ENCODE measurements at regions not wholly inside any gene's neighbourhood (a gene's known extent, or its start where the extent isn't known, plus 50 kb on each side); places are given as distances from the start of the nearest gene placed in this dataset.

DNA sequence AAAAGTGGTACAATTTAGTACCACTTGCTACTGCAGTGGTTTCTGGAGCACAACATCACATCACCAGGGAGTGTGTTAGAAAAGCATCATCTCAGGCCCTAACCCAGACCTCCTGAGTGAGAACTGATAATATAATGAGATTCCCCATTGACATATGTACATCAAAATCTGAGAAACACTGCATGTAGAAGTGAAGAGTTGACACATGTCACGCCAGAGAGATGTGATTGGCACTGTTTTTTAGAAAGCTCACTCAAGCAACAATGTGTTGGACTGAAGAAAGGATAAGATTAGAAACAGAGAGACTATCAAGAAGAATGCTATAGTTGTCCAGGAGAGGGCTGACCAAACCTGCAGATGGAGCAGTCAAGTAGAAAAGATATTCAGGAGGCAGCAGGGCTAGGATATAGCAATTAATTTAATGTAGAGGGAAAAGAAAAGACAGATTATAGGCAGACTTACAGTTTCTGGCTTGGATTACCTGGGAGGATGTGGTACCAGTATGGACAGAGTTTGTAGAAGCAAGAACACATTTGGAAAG lies 324.4 kb upstream of the ADAMTSL1 start:
- H3K27me3 ChIP-seq (replicated peaks; ENCODE audit: control insufficient read depth, insufficient read depth, low read length) = no peaks in the 10 kb centered on the region
- H3K4me1 ChIP-seq = peaks cover 4% of the 10 kb centered on the region; the same call in 1 of the 2 replicates
- CTCF ChIA-PET = interaction anchor here (0.6 kb wide), 1 partner anchor 313 kb away, joined by 4 read pairs; no protein-coding TSS in a partner anchor
- Mint-ChIP-seq H3K4me1 (ENCODE audit: low read depth, unreplicated experiment) (no peaks in the 10 kb centered on the region), H3K36me3 (ENCODE audit: insufficient read depth, unreplicated experiment) (no peaks in the 10 kb centered on the region), H3K27ac (ENCODE audit: unreplicated experiment) (no peak overlapping the region), H3K4me3 (ENCODE audit: unreplicated experiment) (no peak overlapping the region), H3K27me3 (ENCODE audit: insufficient read depth, unreplicated experiment) (no peaks in the 10 kb centered on the region), H3K9me3 (ENCODE audit: unreplicated experiment) (no peaks in the 10 kb centered on the region)
- peak in 1 of 2 experiments; percentile 2 for TF ChIP-seq CTCF (IDR thresholded peaks at IDR 0.05; ENCODE audit: insufficient read depth in 1 of 2, low read depth in 1 of 2, low read length in 1 of 2, severe bottlenecking in 1 of 2, unreplicated experiment in 1 of 2)
- no peaks in the 10 kb centered on the region for H3K36me3 ChIP-seq (ENCODE audit: control insufficient read depth, insufficient read depth, low read length)
- no peaks in the 10 kb centered on the region for H3K9me3 ChIP-seq
- POLR2A ChIA-PET = no interaction called here
- BruUV-seq (replicated peaks) = no TSS peak
- H3K4me3 ChIP-seq (ENCODE audit: low read depth, low read length) = no peak overlapping the region
- intact Hi-C loops (cut with micrococcal nuclease; ENCODE audit: unreplicated experiment) = loop anchor here (1.0 kb wide), 2 partner anchors 59 to 64 kb away; no protein-coding TSS in a partner anchor
- no peak for DNase-seq

DNA sequence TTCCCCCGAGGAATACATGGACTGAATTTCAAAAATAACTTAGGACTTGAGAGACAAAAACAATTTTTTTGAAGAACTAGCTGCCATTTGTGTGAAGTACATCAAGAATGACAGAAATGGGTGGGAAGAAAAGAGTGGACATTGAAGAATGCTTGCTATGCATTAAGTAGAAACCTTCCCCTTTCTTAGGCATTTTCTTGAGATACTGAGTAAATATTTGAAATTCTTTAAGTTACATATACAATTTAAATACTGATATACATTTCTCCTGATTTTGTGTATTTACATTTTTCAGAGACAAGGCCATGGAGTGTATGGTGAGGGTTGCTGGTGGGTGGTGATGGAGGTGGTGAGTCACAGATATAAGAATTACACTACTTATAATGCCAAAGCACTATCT lies 319.3 kb upstream of the ADAMTSL1 start:
- no TSS peak for BruUV-seq (replicated peaks)
- DNase-seq = no peak
- peaks cover 25% of the 10 kb centered on the region for H3K4me1 ChIP-seq
- H3K4me3 Mint-ChIP-seq (ENCODE audit: unreplicated experiment) = no peak overlapping the region
- H3K9me3 Mint-ChIP-seq (ENCODE audit: unreplicated experiment) = no peaks in the 10 kb centered on the region
- H3K27me3 ChIP-seq (replicated peaks; ENCODE audit: control insufficient read depth, insufficient read depth, low read length) = no peaks in the 10 kb centered on the region
- no peak overlapping the region for H3K27ac Mint-ChIP-seq (ENCODE audit: unreplicated experiment)
- no peaks in the 10 kb centered on the region for H3K36me3 ChIP-seq (ENCODE audit: control insufficient read depth, insufficient read depth, low read length)
- intact Hi-C loops (cut with micrococcal nuclease; ENCODE audit: unreplicated experiment) = no loop called here
- H3K4me1 Mint-ChIP-seq (ENCODE audit: low read depth, unreplicated experiment) = peaks cover 12% of the 10 kb centered on the region
- H3K36me3 Mint-ChIP-seq (ENCODE audit: insufficient read depth, unreplicated experiment) = no peaks in the 10 kb centered on the region
- H3K4me3 ChIP-seq (ENCODE audit: low read depth, low read length) = no peak overlapping the region
- no peaks in the 10 kb centered on the region for H3K27me3 Mint-ChIP-seq (ENCODE audit: insufficient read depth, unreplicated experiment)
- TF ChIP-seq CTCF (IDR thresholded peaks at IDR 0.05; ENCODE audit: insufficient read depth in 1 of 2, low read depth in 1 of 2, low read length in 1 of 2, severe bottlenecking in 1 of 2, unreplicated experiment in 1 of 2) = no peak
- ChIA-PET POLR2A (no interaction called here), CTCF (no interaction called here)
- H3K9me3 ChIP-seq = no peaks in the 10 kb centered on the region

GRCh38 chr9:18159254-18159653 lies 314.7 kb upstream of the ADAMTSL1 start:
- DNase-seq = no peak
- H3K4me3 ChIP-seq (ENCODE audit: low read depth, low read length) = no peak overlapping the region
- H3K36me3 ChIP-seq (ENCODE audit: control insufficient read depth, insufficient read depth, low read length) = no peaks in the 10 kb centered on the region
- peaks cover 35% of the 10 kb centered on the region for H3K4me1 ChIP-seq
- intact Hi-C loops (cut with micrococcal nuclease; ENCODE audit: unreplicated experiment) = no loop called here
- ChIA-PET CTCF (no interaction called here), POLR2A (no interaction called here)
- no peaks in the 10 kb centered on the region for H3K9me3 ChIP-seq
- no peaks in the 10 kb centered on the region for H3K9me3 Mint-ChIP-seq (ENCODE audit: unreplicated experiment)
- no peak for TF ChIP-seq CTCF (IDR thresholded peaks at IDR 0.05; ENCODE audit: insufficient read depth in 1 of 2, low read depth in 1 of 2, low read length in 1 of 2, severe bottlenecking in 1 of 2, unreplicated experiment in 1 of 2)
- H3K36me3 Mint-ChIP-seq (ENCODE audit: insufficient read depth, unreplicated experiment) = no peaks in the 10 kb centered on the region
- H3K4me3 Mint-ChIP-seq (ENCODE audit: unreplicated experiment) = no peak overlapping the region
- BruUV-seq (replicated peaks) = no TSS peak
- no peaks in the 10 kb centered on the region for H3K27me3 ChIP-seq (replicated peaks; ENCODE audit: control insufficient read depth, insufficient read depth, low read length)
- no peak overlapping the region for H3K27ac Mint-ChIP-seq (ENCODE audit: unreplicated experiment)
- H3K4me1 Mint-ChIP-seq (ENCODE audit: low read depth, unreplicated experiment) = peaks cover 12% of the 10 kb centered on the region
- H3K27me3 Mint-ChIP-seq (ENCODE audit: insufficient read depth, unreplicated experiment) = no peaks in the 10 kb centered on the region
